GM21528 (cell line): ENCODE measurements at regions not wholly inside any gene's neighbourhood (a gene's known extent, or its start where the extent isn't known, plus 50 kb on each side); places are given as distances from the start of the nearest gene placed in this dataset.
"Not testable (repeated sequence)": the region's sequence is repeated elsewhere in the genome, so short reads cannot be mapped to it uniquely, and the experiment has no call there.

Experiments used
- ATAC-seq: cut with Tn5 transposase; IDR thresholded peaks from one replicate; pipeline ENCODE4 v1.9.1; 2021; ENCODE audit warnings: mild to moderate bottlenecking, moderate library complexity; ENCODE audit not compliant: unreplicated experiment, low FRiP score

DNA sequence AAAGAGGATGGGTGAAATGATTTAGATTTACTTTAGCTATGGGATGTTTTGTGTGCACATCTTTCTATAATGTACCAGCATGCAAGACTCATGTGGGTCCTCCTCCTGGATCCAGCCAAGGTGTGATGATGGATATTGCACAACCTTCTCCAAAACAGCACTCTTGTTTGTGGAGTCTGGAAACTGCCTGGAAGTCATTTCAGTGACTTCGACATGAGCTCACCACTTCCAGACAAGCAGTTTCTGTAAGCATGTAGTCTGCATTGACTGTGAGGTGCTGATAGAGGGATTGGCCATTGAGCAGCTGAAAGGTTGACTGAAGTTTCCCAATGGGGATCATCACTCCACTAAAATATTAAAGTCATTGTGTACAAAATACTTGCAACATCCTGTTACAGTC lies 154.0 kb downstream of the TRIB2 start:
- ATAC-seq, result no peak

DNA sequence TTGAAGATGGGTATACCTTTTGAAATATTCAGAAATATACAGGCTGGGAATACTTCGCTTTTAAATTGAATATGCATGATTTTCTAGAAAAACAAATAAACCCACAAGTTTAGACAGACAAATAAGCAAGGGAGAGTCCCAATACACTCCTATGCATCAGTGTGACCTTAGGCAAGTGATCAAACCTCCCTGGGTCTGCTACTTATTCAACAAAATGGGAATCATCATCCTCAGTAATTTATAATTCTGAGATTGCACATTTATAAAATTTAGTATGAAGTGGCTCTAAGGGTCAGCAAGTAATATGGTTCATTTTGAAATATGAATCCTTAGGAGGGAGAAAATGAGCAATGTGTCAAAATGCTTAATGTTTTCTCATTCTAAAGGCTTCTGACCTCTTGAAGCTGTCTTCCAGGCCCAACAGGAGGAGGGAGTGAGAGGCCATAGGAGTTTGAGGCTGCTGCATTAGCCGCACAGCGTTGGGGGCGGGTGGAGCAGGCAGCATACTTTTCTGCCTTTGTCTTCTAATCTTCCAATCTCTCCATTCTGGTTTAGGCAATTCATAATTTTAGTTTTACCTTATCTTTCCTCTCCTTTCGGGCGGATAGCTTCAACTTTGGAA lies 155.1 kb downstream of the TRIB2 start:
- no peak for ATAC-seq

DNA sequence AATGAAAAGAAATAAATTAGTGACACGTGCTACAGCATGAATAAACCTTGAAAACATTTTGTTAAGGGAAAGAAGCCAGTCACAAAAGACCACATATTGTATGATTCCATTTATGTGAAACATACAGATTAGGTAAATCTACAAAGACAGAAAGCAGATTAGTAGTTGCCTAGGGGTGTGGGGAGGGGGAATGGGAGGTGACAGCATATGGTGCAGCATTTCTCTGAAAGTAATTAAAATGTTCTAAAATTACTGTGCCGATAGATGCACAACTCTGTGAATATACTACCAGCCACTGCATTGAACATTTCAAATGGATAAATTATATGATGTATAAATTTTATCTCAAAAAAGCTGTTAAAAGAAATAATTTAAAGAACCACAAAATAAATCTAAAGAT lies 161.0 kb downstream of the TRIB2 start:
- no peak for ATAC-seq

DNA sequence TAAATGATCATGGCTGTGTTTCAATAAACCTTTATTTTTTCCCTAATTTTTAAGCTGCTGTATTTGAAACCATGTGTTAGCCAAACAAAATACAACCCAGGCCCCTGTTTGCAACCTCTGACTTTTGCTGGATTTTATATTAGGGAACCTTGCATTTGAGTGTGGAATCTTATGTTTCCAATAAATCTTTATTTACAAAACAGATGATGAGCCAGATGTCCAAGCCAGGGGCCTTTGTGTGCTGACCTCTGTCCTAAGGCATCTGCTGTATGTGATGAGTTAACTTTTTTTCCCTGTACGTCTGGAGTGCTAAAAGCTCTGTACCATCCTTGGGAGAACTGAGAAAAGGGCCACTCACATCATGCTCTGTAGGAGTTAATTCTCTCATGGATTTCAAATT lies 162.9 kb downstream of the TRIB2 start:
- no peak for ATAC-seq

DNA sequence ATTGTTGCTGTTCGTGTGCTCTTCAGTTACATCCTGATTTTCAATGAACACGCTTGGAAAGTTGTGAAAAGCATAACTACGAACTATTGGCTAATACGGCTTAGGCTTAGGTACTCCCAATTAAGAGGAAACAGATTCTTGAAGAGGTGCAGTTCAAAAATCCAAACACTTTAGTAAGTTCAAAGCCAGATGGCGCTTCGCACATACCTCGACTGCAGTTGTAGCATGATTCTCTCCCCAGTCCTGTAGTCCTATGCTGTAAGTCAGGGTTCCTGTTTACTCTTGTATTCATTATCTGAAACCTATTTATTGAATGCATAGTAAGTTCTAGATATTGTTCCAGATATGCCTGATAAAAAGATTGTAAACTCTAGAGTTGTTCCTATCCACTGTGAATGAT lies 165.2 kb downstream of the TRIB2 start:
- no peak for ATAC-seq

DNA sequence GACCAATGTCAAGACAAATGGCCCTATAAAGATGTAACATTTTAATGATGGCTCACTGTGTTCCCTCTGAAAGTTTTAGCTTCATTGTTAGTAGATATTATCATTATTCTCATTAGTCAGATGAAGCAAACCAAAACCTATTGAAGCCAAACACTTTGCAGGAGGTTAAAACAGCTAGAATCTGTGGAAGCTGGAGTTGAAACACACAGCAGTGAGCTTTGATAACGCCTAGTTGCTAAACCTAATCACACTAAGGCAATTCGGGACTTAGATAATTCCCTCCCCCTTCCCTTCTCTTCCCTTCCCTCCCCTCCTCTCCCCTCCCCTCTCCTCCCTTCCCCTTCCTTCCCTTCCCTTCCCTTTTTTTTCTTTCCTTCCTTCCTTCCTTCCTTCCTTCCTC lies 165.7 kb downstream of the TRIB2 start:
- no peak for ATAC-seq

DNA sequence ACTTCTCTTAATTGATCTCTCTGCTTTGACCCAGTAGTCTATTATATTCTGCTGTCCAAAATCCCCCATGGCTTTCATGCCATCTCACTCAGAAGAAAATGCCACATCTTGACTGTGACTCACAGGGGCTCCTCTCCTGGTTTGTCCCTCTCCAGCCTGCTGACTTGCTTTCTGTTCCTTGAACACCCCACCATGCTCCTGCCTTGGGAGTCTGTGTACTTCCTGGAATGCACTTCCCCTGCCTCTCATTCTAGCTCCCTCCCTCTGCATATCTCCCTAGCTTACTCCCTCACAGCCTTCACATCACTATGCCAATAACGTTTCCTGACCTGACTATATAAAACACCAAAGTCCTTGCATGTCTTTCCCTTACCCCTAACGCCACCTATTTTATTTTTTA lies 167.2 kb downstream of the TRIB2 start:
- ATAC-seq, result no peak

DNA sequence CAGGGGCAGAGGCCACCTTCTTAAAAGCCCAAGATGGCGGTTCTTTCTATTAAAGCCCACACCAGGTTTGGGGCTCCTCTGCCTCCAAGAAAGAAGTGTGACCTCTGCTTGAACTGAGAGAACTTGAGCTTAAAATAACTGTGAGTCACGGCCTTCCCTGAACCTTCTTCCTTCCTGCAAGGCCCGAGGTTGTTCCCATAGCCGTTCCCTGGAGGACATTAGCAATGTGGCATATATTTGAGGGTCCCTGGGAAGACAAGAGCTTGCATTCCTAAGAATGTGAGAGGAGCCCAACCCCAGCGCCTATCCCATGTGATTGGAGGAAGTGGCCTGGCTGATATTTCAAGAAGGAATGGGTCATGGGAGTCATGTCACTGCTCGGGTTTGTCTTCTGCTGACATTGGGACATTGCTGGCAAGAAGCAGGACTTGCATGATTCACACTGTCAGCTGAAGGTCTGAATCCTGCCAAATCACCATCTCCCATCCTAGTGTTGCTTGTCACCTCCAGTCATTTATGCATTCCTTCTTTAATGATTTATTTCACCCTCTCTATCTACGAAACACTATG lies 168.1 kb downstream of the TRIB2 start:
- ATAC-seq, result no peak

DNA sequence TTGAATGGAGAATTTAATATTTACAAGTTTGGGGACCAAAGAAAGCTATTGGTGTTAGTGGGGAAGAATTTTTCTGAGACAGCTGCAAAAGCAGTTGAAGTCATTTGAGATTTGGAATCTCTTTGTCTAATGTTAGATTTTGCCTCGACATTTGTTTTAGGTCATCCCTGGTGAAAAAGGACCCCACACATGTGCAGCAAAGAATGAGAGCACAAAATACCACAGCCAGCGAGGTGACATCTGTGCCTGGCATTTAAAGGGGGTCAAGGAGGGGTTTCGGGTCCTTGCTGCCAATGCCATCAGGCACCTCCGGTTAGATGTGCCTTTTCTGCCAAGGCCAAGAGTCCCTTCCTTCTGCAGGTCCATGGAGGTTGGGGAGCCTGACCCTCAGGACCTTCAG lies 173.3 kb downstream of the TRIB2 start:
- ATAC-seq, result no peak

DNA sequence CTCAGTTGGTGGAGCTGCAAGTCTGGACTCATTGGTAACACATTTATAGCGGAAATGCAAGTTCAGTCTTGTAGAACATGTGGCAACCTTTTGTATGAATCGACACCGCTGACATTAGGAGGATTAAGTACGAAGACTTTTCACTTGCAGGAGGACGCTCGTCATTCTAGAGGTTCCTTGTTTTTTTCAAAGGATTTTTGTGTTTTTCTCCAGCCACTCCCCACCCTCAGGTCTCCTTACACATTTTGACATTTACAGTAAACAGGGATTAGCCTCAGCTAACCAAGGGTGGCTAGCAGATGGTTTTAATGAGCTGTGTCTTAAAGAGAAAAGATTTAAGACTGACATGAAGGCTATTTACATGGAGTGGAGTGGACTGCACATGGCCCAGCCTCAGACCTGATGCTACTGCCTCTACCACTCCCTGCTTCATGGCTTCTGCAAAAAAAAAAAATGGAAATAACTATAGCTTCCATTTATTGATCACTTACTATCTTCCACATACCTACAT lies 173.8 kb downstream of the TRIB2 start:
- ATAC-seq, result no peak

DNA sequence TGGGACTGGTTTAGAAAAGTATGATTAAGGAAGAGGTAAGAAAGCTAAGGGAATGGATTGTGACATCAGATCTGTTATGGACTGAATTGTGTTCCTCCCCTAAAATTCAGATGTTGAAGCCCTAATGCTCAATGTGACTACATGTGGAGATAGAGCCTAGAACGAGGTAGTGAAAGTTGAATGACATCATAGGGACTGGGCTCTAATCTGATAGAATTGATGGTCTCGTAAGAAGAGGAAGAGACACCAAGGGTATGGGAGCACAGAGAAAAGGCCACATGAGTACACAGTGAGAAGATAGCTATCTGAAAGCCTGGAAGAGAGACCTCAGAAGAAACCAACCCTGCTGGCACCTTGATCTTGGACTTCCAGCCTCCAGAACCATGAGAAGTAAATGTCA lies 178.3 kb downstream of the TRIB2 start:
- no peak for ATAC-seq

DNA sequence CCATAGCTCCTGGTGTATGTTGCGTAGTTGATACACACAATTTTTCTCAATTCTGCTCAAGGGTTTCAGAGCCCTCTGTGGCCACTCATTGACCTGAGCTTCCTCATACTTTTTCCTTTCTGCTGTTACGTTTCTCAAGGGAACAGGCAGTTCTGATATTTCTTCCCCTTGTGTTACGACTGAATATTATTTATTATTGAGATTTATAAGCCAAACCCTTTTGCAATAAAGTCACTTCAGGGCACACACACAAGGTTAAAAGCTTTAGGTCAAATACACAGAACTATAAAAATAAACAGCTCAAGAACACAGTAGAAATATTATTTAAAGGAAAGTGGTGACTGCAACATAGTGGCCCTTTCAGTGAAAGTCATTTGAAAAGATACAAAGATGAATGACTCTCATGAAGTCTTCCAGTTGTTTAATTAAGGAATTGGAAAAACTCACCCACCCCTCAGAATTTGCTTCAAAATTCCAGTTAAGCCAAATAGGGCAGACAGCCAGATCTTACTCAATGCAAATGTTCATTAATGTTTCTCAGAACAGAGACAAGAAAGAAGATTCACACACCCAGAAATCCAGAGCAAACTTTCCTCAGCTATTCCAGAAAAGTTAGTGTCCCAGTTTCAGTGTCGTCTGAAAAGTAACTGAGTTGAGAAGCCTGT lies 179.7 kb downstream of the TRIB2 start:
- ATAC-seq, result no peak

DNA sequence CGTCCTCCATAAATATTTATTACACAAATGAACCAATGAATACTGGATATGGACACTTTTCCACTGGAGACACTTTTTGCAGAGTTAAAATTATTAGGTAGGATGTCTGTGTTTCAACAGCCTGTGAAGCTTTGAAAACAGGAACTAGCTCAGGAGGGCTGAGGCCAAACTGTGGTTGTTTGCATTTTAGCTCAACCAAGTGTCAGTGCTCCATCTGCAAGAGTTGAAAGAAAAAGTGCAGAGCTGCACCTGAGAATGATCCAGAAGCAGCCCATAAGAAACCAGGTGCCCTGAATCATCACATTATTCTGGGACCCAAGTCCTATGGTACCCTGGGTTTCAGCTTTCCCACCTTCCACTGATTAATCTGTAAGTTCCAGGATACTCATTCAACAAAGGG lies 180.4 kb downstream of the TRIB2 start:
- ATAC-seq, result no peak

DNA sequence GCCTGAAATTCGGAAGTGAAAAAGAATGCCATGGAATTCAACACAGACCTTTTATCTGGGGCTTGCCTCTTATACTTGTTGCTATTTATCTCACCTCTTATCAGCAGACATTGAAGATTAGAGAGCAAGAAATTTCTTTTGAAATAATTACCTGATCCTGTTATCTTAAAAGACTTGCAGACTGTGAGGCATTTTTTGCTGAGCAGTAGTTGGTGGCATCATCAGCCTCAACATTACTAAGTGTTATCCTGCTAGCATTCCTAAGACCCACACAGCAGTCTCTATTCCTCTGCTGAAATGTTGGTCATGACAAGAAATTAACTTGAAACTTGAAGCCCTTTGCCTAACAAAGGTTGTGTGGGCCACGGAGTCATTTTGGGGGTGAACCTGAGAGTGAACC lies 186.5 kb downstream of the TRIB2 start:
- ATAC-seq, result no peak

DNA sequence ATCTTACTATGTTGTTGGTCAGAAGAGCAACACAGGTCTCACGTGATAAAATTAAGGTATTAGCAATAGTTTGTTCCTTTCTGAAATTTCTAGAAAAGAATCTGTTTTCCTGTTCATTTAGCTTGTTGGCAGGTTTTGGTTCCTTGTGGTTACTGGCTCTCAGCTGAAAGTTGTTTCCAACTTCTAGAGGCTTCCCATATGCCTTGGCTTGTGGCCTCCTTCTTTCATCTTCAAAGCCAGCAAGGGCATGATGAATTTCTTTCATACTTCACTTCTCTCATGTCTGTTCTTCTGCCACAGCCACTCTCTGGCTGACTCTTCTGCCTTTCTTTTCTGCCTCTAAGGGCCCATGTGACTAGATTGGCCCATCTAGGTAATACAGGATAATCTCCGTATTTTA lies 193.7 kb downstream of the TRIB2 start:
- no peak for ATAC-seq

DNA sequence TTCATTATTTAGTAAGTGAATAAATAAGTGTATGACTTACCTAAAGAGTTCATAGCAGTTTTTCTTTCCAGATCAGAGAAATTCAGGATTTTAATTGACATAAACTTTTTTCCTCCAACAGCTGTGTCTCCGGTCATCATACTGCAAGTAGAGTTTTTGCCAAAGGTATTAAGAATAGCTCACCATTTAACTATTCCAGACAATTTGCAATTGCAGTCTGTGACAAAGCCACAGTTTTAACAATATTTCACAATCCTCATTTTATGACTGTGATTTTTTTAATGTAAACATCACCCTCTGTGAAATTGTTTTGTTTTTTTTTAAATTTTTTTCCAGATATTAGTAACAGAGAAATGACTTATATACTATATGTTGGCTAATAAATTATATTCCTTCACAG lies 199.1 kb downstream of the TRIB2 start:
- no peak for ATAC-seq

DNA sequence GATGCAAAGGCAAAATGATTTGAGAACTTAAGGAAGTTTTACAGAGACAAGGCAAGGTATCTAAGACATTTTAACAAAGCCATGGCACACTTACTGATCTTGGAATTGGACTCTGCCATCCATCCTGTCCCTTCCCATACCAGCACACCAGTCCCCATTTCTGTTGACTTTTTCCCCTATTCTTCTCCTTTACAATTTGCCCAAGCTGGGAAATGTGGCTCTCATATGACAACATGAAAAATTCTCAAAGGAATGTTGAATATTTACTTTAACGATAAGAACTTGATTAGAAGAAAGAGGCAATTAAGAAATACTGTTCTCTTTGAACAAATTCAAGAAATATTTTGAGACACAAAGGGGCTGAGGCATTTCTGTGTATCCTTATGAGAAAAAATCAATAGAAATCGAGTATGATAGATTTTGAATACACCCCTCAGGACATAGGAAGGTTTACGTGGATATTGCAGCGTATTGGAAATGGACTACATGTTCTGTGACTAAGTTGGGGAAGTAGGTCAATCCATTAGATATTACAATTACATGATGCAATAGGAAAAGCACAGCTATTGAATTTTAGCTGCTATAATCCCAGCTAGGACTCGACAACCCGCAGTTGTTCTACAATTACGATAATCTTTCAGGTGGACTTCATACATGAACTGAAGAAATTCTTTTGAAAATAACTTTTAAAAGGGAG lies 201.6 kb downstream of the TRIB2 start:
- no peak for ATAC-seq

DNA sequence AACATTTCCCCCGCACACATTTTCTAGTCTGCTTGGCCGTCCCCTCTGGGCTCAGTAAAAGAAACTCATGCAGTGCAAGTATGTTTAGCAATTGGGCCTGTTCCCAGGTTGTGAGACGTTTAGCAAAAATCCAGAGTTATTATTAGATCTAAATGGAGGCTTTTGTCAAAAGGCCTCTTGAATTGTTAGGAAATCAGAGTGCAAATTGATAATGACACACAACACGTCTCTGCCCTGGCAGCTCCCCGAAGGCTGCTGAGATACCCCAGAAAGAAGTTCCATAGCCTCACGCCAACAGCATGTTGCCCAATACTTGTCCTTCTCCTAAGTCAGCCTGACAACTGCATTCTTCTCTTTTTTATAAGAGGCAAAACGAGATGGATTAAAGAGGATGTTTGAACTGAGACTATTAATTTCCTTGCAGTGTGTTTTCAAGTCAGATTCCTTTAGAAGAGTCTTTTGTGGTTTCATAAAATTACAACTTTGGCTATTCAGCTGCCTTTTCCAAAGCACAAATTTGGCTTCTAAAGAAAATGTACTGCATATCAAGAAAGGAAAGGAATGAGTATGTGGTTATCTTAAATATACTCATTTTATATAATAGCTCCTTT lies 202.2 kb downstream of the TRIB2 start:
- no peak for ATAC-seq

DNA sequence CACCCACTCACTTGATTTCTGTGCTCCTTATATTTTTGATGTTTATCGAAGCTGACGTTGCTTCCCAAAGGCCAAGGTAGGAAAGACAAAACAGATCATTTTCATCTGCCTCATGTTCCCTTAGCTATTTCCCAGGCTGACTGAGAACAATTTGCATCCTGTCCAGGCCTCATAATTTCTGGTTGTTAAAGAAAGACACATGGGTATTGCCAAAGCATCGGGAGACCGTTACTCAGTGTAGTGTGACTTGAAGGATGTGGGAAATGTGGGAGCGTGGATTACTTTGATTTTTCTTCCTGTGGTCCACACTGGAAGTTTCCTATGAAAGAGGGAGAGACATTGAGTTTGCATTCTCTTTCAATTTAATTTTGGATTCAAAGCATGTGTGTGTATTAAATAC lies 204.6 kb downstream of the TRIB2 start:
- ATAC-seq, result no peak

DNA sequence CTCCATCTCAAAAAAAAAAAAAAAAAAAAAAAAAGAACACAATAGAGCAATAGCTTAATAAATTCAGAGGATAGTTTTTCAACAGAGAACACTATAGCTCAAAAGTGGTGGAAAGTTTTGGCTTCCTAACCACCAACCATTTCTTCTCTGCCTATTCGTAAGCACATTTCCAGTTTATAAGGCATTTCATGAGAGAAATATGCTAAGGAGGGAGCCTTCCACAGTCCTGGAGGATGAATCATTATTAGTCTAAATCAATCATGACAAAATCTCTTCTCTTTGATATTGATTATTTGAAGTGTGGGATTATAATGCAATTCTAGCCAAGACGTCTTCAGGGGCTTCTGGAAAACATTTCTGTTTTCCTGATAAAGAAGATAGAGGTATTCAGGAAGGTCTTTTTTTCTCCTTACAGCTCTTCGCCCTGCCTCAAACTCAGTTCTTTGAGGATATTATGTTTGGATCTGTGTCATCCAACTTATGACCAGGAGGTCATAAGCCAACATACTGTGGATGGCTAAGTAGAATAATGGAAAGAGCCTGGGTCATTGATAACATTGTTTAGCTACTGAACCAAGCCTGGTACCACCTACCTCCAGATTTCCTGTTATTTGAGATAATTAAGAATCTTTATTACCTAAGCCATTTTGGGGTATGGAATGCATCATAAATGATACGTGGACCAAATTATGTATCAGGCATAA lies 207.3 kb downstream of the TRIB2 start:
- ATAC-seq, result no peak

DNA sequence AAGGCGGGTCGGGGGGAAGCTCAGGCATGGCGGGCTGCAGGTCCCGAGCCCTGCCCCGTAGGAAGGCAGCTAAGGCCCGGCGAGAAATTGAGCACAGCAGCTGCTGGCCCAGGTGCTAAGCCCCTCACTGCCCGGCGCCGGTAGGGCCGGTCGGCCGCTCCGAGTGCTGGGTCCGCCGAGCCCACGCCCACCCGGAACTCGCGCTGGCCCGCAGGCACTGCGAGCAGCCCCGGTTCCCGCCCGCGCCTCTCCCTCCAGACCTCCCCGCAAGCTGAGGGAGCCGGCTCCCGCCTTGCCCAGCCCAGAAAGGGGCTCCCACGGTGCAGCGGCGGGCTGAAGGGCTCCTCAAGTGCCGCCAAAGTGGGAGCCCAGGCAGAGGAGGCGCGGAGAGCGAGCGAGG lies 209.9 kb downstream of the TRIB2 start:
- not testable (repeated sequence) for ATAC-seq
